SK-N-SH treated with all-trans-retinoic acid at 6 μM for 48 hours (cell line): ENCODE measurements at regions not wholly inside any gene's neighbourhood (a gene's known extent, or its start where the extent isn't known, plus 50 kb on each side); places are given as distances from the start of the nearest gene placed in this dataset.

Experiments
- ARNTL ChIP-seq: fragments of 450-650 bp; formaldehyde crosslinking; IDR thresholded peaks from 2 replicates; pipeline ENCODE4 v1.5.0; 2020; ENCODE audit warnings: low read depth, mild to moderate bottlenecking, moderate library complexity, borderline replicate concordance
- BACH2 ChIP-seq: fragments of 250-450 bp; sonication (Bioruptor Pico); IDR thresholded peaks from 2 replicates; pipeline ENCODE4 v1.9.0; 2021; ENCODE audit warnings: mild to moderate bottlenecking, borderline replicate concordance
- CSDC2 ChIP-seq: fragments of 250-450 bp; sonication (Bioruptor Pico); IDR thresholded peaks from 2 replicates; pipeline ENCODE4 v1.5.0; 2020; ENCODE audit warnings: mild to moderate bottlenecking, moderate library complexity
- RARB ChIP-seq: fragments of 250-450 bp; sonication (Bioruptor Pico); IDR thresholded peaks from 2 replicates; pipeline ENCODE4 v1.8.0; 2021; ENCODE audit warnings: mild to moderate bottlenecking, moderate library complexity
- TCF4 ChIP-seq: fragments of 250-450 bp; sonication (Bioruptor Pico); IDR thresholded peaks from 2 replicates; pipeline ENCODE4 v1.8.0; 2021; ENCODE audit warnings: mild to moderate bottlenecking, moderate library complexity, borderline replicate concordance
- ZFP30 ChIP-seq: fragments of 450-650 bp; formaldehyde crosslinking; IDR thresholded peaks from 2 replicates; pipeline ENCODE4 v1.5.0; 2022; ENCODE audit warnings: mild to moderate bottlenecking, moderate library complexity
- ZNF565 ChIP-seq: fragments of 450-650 bp; formaldehyde crosslinking; conservative IDR thresholded peaks from 2 replicates; pipeline ENCODE4 v1.5.0; 2020; ENCODE audit warnings: low read depth, mild to moderate bottlenecking, moderate library complexity
- ZNF70 ChIP-seq: fragments of 450-650 bp; formaldehyde crosslinking; IDR thresholded peaks from 2 replicates; pipeline ENCODE4 v1.5.0; 2020; ENCODE audit warnings: mild to moderate bottlenecking, moderate library complexity
- ZNF8 ChIP-seq: fragments of 450-650 bp; formaldehyde crosslinking; IDR thresholded peaks from 2 replicates; pipeline ENCODE4 v1.5.0; 2020; ENCODE audit warnings: mild to moderate bottlenecking, moderate library complexity
- TF ChIP-seq, protein P1 (sequence below): fragments of 250-450 bp; sonication (Bioruptor Pico); IDR thresholded peaks from 2 replicates; pipeline ENCODE4 v1.8.0; 2020; ENCODE audit warnings: mild to moderate bottlenecking, moderate library complexity, borderline replicate concordance
- TF ChIP-seq, protein P2 (sequence below): fragments of 250-450 bp; sonication (Bioruptor Pico); IDR thresholded peaks from 2 replicates; pipeline ENCODE4 v1.5.1; 2020; ENCODE audit warnings: low read depth, mild to moderate bottlenecking, moderate library complexity

DNA sequence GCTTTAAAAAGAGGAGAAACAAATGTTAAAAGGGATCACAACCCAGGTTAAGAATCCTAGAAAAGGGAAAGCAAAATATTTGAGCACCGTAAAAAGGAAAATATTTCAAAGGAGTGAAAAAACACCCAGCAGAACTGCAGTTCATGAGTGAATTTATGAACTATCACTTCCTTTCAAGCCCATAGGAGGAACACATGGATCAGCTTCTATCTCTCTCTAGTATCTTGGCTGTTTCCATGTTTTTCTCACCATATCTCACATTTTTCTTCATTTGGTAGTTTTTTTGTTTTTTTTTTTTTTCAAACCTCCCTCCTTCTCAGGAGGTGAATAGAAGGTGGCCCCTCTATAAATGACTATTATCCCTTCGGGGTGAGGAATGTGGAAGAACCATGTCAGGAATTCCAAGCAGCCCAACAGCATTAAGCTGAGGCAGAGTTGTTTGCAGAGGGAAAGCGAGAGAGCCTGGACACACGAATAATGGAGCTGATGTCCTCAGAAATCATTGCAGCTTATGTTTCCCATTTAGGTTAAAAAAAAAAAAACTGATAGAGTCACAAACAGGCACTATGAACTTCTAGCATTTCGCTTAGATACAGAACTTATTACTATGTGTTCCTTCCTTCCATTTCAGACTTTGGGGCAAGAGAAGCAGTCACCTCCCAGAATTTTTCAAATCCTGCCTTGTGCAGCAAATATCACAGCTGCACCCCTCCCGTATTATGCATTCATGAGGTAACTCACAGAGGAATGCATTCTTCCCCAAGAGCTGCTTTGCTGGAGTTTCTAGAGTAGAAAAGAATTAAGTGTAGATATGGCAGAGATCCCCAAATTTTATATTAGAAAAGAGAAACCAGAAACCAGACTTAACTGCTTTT is 315.6 kb downstream of the IRS1 start:
- TF ChIP-seq ZNF8 (CRISPR knock-in tag) (no peak), RARB (CRISPR knock-in tag) (no peak), BACH2 (CRISPR knock-in tag) (no peak), ZNF70 (CRISPR knock-in tag) (no peak), TCF4 (CRISPR knock-in tag) (no peak), ZNF565 (CRISPR knock-in tag) (no peak), ZFP30 (no peak), ARNTL (CRISPR knock-in tag) (no peak), CSDC2 (no peak)
- TF ChIP-seq, protein P1, sequence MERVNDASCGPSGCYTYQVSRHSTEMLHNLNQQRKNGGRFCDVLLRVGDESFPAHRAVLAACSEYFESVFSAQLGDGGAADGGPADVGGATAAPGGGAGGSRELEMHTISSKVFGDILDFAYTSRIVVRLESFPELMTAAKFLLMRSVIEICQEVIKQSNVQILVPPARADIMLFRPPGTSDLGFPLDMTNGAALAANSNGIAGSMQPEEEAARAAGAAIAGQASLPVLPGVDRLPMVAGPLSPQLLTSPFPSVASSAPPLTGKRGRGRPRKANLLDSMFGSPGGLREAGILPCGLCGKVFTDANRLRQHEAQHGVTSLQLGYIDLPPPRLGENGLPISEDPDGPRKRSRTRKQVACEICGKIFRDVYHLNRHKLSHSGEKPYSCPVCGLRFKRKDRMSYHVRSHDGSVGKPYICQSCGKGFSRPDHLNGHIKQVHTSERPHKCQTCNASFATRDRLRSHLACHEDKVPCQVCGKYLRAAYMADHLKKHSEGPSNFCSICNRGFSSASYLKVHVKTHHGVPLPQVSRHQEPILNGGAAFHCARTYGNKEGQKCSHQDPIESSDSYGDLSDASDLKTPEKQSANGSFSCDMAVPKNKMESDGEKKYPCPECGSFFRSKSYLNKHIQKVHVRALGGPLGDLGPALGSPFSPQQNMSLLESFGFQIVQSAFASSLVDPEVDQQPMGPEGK: no peak
- TF ChIP-seq, protein P2, sequence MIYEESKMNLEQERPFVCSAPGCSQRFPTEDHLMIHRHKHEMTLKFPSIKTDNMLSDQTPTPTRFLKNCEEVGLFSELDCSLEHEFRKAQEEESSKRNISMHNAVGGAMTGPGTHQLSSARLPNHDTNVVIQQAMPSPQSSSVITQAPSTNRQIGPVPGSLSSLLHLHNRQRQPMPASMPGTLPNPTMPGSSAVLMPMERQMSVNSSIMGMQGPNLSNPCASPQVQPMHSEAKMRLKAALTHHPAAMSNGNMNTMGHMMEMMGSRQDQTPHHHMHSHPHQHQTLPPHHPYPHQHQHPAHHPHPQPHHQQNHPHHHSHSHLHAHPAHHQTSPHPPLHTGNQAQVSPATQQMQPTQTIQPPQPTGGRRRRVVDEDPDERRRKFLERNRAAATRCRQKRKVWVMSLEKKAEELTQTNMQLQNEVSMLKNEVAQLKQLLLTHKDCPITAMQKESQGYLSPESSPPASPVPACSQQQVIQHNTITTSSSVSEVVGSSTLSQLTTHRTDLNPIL (CRISPR knock-in tag): no peak
